GM21367 (cell line): ENCODE measurements at regions not wholly inside any gene's neighbourhood (a gene's known extent, or its start where the extent isn't known, plus 50 kb on each side); places are given as distances from the start of the nearest gene placed in this dataset.

ENCODE experiments used
- ATAC-seq: cut with Tn5 transposase; IDR thresholded peaks from one replicate; pipeline ENCODE4 v1.9.1; 2021; ENCODE audit not compliant: unreplicated experiment

DNA sequence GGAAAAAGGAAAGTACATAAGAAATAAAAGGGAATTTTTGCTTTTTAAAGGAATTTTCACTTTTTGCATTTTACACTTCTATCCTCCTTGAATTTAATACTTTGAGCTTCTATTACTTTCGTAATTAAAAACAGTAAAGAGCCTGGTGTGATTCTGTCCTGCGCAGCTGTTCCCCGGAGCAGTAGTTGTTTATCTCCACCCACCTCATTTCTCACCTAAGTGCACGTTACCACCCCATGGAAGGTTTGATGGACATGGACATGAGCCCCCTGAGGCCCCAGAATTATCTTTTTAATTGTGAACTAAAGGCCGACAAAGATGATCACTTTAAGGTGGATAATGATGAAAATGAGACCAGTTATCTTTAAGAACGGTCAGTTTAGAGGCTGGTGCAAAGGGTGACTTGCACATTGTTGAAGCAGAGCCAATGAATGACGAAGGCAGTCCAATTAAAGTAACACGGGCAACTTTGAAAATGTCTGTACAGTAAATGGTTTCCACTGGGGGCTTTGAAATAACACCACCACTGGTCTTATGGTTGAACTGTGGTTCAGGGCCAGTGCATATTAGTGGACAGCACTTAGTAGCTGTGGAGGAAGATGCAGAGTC lies 52.1 kb upstream of the TEX13D start:
- ATAC-seq, result no peak

DNA sequence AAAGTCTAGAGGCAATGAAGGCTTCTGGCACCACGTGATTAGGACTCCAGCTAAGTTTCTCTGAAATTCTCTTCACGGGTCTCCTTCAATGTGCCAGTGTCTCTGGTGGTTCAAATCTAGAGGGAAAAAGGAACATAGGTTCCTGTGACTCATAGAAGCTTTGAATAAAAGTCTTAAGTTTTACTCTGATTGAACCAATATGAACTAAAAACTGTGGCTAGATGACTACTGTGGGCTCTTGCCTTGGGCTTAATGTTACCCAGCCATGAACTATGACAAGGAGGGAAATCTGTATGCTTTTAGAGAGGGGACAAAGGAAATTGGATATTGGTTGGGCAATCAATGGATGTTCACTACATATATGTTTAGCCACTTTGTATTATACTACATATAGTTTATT lies 49.9 kb upstream of the TEX13D start:
- ATAC-seq, result no peak
